Endothelial cell of umbilical vein (primary cell): ENCODE measurements at regions not wholly inside any gene's neighbourhood (a gene's known extent, or its start where the extent isn't known, plus 50 kb on each side); places are given as distances from the start of the nearest gene placed in this dataset.

ENCODE experiments used
- EZH2 ChIP-seq: IDR thresholded peaks from 2 replicates; pipeline ENCODE4 v1.6.1; 2012; ENCODE audit warnings: borderline replicate concordance, low read depth, mild to moderate bottlenecking, moderate library complexity, low read length, inconsistent platforms; ENCODE audit not compliant: severe bottlenecking
- FOS ChIP-seq: IDR thresholded peaks from 2 replicates; pipeline ENCODE4 v1.6.1; 2011; ENCODE audit warnings: mild to moderate bottlenecking, low read length, moderate library complexity, borderline replicate concordance; ENCODE audit not compliant: insufficient read depth
- MYC ChIP-seq: IDR thresholded peaks from one replicate; pipeline ENCODE4 v1.6.1; 2011; ENCODE audit warnings: mild to moderate bottlenecking, low read depth, low read length
- POLR2A ChIP-seq: IDR thresholded peaks from 2 replicates; pipeline ENCODE4 v1.6.1; 2012; ENCODE audit warnings: low read depth, mild to moderate bottlenecking, control low read depth, low read length
- POLR2AphosphoS5 ChIP-seq: IDR thresholded peaks from 2 replicates; pipeline ENCODE4 v1.6.1; 2012; ENCODE audit warnings: low read depth, mild to moderate bottlenecking, control low read depth, low read length, moderate library complexity; ENCODE audit not compliant: insufficient read depth
- TF ChIP-seq, protein P1 (sequence below), 2 donors: IDR thresholded peaks; 1 replicate in 1 of 2; 2 replicates in 1 of 2; pipeline ENCODE4 v1.5.1; 2011; ENCODE audit warnings: low read length in 2 of 2, mild to moderate bottlenecking in 2 of 2, moderate library complexity in 2 of 2, control low read depth in 1 of 2, inconsistent platforms in 1 of 2, low read depth in 1 of 2; ENCODE audit not compliant: insufficient read depth in 1 of 2; ENCODE audit errors: extremely low read depth in 1 of 2
- TF ChIP-seq, protein P2 (sequence below): IDR thresholded peaks from 2 replicates; pipeline ENCODE4 v1.6.1; 2011; ENCODE audit not compliant: insufficient read depth, insufficient read length

DNA sequence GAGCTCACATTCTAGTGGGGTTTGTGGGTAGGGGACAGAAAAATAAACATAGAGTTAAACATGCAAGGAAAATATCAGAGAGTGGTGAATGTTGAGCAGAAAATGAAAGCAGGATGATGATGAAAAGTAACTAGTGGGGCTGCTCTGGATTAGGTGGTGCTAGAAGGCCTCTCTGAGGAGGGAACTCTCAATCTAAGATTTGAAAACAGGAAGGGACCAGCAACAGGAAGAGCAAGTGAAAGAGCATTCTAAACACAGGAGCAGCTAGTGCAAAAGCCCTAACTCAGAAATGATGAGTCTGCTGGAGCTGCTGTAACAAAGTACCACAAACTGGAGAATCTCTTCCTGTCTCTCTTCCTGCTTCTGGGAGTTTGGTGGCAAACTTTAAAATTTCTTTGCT lies 468.6 kb upstream of the AGTR1 start:
- TF ChIP-seq, protein P1, sequence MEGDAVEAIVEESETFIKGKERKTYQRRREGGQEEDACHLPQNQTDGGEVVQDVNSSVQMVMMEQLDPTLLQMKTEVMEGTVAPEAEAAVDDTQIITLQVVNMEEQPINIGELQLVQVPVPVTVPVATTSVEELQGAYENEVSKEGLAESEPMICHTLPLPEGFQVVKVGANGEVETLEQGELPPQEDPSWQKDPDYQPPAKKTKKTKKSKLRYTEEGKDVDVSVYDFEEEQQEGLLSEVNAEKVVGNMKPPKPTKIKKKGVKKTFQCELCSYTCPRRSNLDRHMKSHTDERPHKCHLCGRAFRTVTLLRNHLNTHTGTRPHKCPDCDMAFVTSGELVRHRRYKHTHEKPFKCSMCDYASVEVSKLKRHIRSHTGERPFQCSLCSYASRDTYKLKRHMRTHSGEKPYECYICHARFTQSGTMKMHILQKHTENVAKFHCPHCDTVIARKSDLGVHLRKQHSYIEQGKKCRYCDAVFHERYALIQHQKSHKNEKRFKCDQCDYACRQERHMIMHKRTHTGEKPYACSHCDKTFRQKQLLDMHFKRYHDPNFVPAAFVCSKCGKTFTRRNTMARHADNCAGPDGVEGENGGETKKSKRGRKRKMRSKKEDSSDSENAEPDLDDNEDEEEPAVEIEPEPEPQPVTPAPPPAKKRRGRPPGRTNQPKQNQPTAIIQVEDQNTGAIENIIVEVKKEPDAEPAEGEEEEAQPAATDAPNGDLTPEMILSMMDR (IDR thresholded peaks at IDR 0.05; ENCODE audit: extremely low read depth in 1 of 2, insufficient read depth in 1 of 2, low read depth in 1 of 2, low read length in 2 of 2) = no peak
- TF ChIP-seq POLR2A (no peak), MYC (no peak), POLR2AphosphoS5 (no peak), FOS (no peak), EZH2 (no peak)
- TF ChIP-seq, protein P2, sequence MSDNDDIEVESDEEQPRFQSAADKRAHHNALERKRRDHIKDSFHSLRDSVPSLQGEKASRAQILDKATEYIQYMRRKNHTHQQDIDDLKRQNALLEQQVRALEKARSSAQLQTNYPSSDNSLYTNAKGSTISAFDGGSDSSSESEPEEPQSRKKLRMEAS = no peak
